Vagina (tissue), 2 donors: ENCODE measurements at regions not wholly inside any gene's neighbourhood (a gene's known extent, or its start where the extent isn't known, plus 50 kb on each side); places are given as distances from the start of the nearest gene placed in this dataset.

ENCODE experiments used
- DNase-seq, 2 donors: peaks; one replicate each; pipeline ENCODE4 v3.0.0-alpha.2; 2017; ENCODE audit errors: extremely low spot score in 2 of 2
- H3K27ac ChIP-seq: fragments of 200-600 bp; sonication (generic); one replicate; pipeline ENCODE4 v1.5.1; 2019
- H3K27me3 ChIP-seq: fragments of 200-600 bp; sonication (generic); one replicate; pipeline ENCODE4 v1.5.1; 2019
- H3K36me3 ChIP-seq, 2 donors: fragments of 200-600 bp; sonication (generic); one replicate each; pipeline ENCODE4 v1.5.1; 2017 to 2019
- H3K4me1 ChIP-seq: fragments of 200-600 bp; sonication (generic); one replicate; pipeline ENCODE4 v1.5.1; 2019
- H3K4me3 ChIP-seq, 2 donors: fragments of 200-600 bp; sonication (generic); 1 replicate in 1 of 2; 2 replicates in 1 of 2; pipeline ENCODE4 v1.5.1; 2016 to 2019
- H3K9me3 ChIP-seq: fragments of 200-600 bp; sonication (generic); one replicate; pipeline ENCODE4 v1.5.1; 2019
- CTCF ChIP-seq, 3 experiments: fragments of 450-650 bp in 2 of 3; fragments of 200-600 bp in 1 of 3; sonication (generic) in 1 of 3; IDR thresholded peaks; one replicate each; pipeline ENCODE4 v1.5.1; 2017 to 2019; ENCODE audit warnings: antibody characterized with exemption in 3 of 3, mild to moderate bottlenecking in 2 of 3, moderate library complexity in 2 of 3
- POLR2A ChIP-seq, 2 donors: fragments of 450-650 bp; IDR thresholded peaks; one replicate each; pipeline ENCODE4 v1.6.1; 2017; ENCODE audit warnings: antibody characterized with exemption in 2 of 2, mild to moderate bottlenecking in 2 of 2, moderate library complexity in 2 of 2
- POLR2AphosphoS5 ChIP-seq, 2 donors: sonication (generic); formaldehyde crosslinking; IDR thresholded peaks; one replicate each; pipeline ENCODE4 v1.9.0; 2017; ENCODE audit warnings: antibody characterized with exemption in 2 of 2, mild to moderate bottlenecking in 2 of 2, low read depth in 1 of 2; ENCODE audit not compliant: insufficient read depth in 1 of 2
- intact Hi-C: fragments of 100-400 bp; cut with DNase I; formaldehyde crosslinking; loops from one replicate; pipeline ENCODE4 v1.15.1; 2023

- H3K4me3 ChIP-seq: no peak overlapping the region
- TF ChIP-seq POLR2A (IDR thresholded peaks at IDR 0.05): no peak
- TF ChIP-seq CTCF (IDR thresholded peaks at IDR 0.05): no peak
- TF ChIP-seq POLR2AphosphoS5 (IDR thresholded peaks at IDR 0.05; ENCODE audit: insufficient read depth in 1 of 2, low read depth in 1 of 2): no peak
- no peak overlapping the region for H3K27ac ChIP-seq
- H3K9me3 ChIP-seq: no peaks in the 10 kb centered on the region
- no peaks in the 10 kb centered on the region for H3K27me3 ChIP-seq
- no peaks in the 10 kb centered on the region for H3K36me3 ChIP-seq
- no peaks in the 10 kb centered on the region for H3K4me1 ChIP-seq
- intact Hi-C loops: no loop called here
- DNase-seq: no peak
Observed at GRCh38 chr9:82206490-82206889, 217.9 kb downstream of the SPATA31D1 start.

GRCh38 chr9:82206946-82207345 lies 218.4 kb downstream of the SPATA31D1 start:
- DNase-seq: no peak
- Histone ChIP-seq H3K27me3 (no peaks in the 10 kb centered on the region), H3K4me3 (no peak overlapping the region), H3K36me3 (no peaks in the 10 kb centered on the region), H3K27ac (no peak overlapping the region), H3K9me3 (no peaks in the 10 kb centered on the region), H3K4me1 (no peaks in the 10 kb centered on the region)
- TF ChIP-seq POLR2AphosphoS5 (IDR thresholded peaks at IDR 0.05; ENCODE audit: insufficient read depth in 1 of 2, low read depth in 1 of 2) (no peak), POLR2A (IDR thresholded peaks at IDR 0.05) (no peak), CTCF (IDR thresholded peaks at IDR 0.05) (no peak)
- intact Hi-C loops: no loop called here

- no peaks in the 10 kb centered on the region for H3K9me3 ChIP-seq
- H3K27me3 ChIP-seq: no peaks in the 10 kb centered on the region
- DNase-seq: no peak
- intact Hi-C loops: no loop called here
- H3K27ac ChIP-seq: no peak overlapping the region
- no peak overlapping the region for H3K4me3 ChIP-seq
- no peaks in the 10 kb centered on the region for H3K4me1 ChIP-seq
- TF ChIP-seq CTCF (IDR thresholded peaks at IDR 0.05) (no peak), POLR2AphosphoS5 (IDR thresholded peaks at IDR 0.05; ENCODE audit: insufficient read depth in 1 of 2, low read depth in 1 of 2) (no peak), POLR2A (IDR thresholded peaks at IDR 0.05) (no peak)
- H3K36me3 ChIP-seq: no peaks in the 10 kb centered on the region
Observed at GRCh38 chr9:82208741-82209450, 220.3 kb downstream of the SPATA31D1 start.

- H3K36me3 ChIP-seq: no peaks in the 10 kb centered on the region
- H3K9me3 ChIP-seq: no peaks in the 10 kb centered on the region
- no peak overlapping the region for H3K4me3 ChIP-seq
- no peak overlapping the region for H3K27ac ChIP-seq
- H3K4me1 ChIP-seq: no peaks in the 10 kb centered on the region
- DNase-seq: no peak
- intact Hi-C loops: no loop called here
- TF ChIP-seq POLR2A (IDR thresholded peaks at IDR 0.05): no peak
- TF ChIP-seq CTCF (IDR thresholded peaks at IDR 0.05): no peak
- no peak for TF ChIP-seq POLR2AphosphoS5 (IDR thresholded peaks at IDR 0.05; ENCODE audit: insufficient read depth in 1 of 2, low read depth in 1 of 2)
- no peaks in the 10 kb centered on the region for H3K27me3 ChIP-seq
Observed at GRCh38 chr9:82209797-82210470, 221.4 kb downstream of the SPATA31D1 start.

GRCh38 chr9:82212885-82213284 lies 224.3 kb downstream of the SPATA31D1 start:
- H3K27ac ChIP-seq: no peak overlapping the region
- no peaks in the 10 kb centered on the region for H3K4me1 ChIP-seq
- H3K4me3 ChIP-seq: no peak overlapping the region
- H3K9me3 ChIP-seq: no peaks in the 10 kb centered on the region
- no peak for TF ChIP-seq POLR2A (IDR thresholded peaks at IDR 0.05)
- no peak for TF ChIP-seq POLR2AphosphoS5 (IDR thresholded peaks at IDR 0.05; ENCODE audit: insufficient read depth in 1 of 2, low read depth in 1 of 2)
- TF ChIP-seq CTCF (IDR thresholded peaks at IDR 0.05): no peak
- intact Hi-C loops: no loop called here
- DNase-seq: no peak
- H3K27me3 ChIP-seq: no peaks in the 10 kb centered on the region
- H3K36me3 ChIP-seq: no peaks in the 10 kb centered on the region
